ENCODE measurements at regions not wholly inside any gene's neighbourhood (a gene's known extent, or its start where the extent isn't known, plus 50 kb on each side); places are given as distances from the start of the nearest gene placed in this dataset.
A peak's percentile ranks its signal among the peaks of the same experiment; 100 is the strongest.

DNA sequence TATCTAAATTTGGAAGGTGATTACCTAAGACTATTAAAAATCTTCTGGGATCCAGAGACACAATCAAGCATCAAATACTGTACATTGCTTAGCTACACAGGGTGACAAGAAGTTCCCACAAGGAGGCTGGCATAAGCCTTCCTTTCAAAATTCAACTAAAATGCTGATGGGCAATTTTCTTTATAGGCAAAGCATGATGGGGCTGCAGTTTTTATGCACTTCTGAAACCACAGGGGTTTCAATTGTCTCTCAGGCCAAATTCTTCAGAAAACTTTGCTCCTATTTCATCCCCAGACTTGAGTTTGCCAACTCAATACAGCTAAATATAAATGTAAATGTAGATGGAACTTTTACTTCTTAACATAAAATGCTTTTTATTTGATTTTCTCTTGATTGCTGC, 241.6 kb downstream of the ZPLD1 start:
- Histone ChIP-seq H3K9me3 (replicated peaks; ENCODE audit: insufficient read depth, low read length) (no peaks in the 10 kb centered on the region), H3K9ac (ENCODE audit: low read length) (no peak overlapping the region), H3F3A (ENCODE audit: insufficient read depth, low read length) (peaks cover 9% of the 10 kb centered on the region; the same call in 1 of the 2 replicates), H3K4me2 (ENCODE audit: low read depth, low read length) (peak overlapping the region; percentile 43), H2AFZ (ENCODE audit: low read length) (no peak overlapping the region), H4K20me1 (ENCODE audit: insufficient read depth, low read length) (no peaks in the 10 kb centered on the region), H3K9me2 (replicated peaks; ENCODE audit: insufficient read depth, low read length) (no peaks in the 10 kb centered on the region), H3K4me3 (ENCODE audit: low read length) (no peak overlapping the region), H3K27me3 (replicated peaks; ENCODE audit: insufficient read depth, low read length) (no peaks in the 10 kb centered on the region), H3K36me3 (replicated peaks; ENCODE audit: insufficient read depth, low read length) (no peaks in the 10 kb centered on the region), H3K27ac (ENCODE audit: low read length) (no peak overlapping the region), H3K4me1 (ENCODE audit: low read length) (peaks cover 22% of the 10 kb centered on the region), H3K79me2 (ENCODE audit: low read length) (no peaks in the 10 kb centered on the region)
- DNase-seq = peak; percentile 89
- TF ChIP-seq, protein P1, sequence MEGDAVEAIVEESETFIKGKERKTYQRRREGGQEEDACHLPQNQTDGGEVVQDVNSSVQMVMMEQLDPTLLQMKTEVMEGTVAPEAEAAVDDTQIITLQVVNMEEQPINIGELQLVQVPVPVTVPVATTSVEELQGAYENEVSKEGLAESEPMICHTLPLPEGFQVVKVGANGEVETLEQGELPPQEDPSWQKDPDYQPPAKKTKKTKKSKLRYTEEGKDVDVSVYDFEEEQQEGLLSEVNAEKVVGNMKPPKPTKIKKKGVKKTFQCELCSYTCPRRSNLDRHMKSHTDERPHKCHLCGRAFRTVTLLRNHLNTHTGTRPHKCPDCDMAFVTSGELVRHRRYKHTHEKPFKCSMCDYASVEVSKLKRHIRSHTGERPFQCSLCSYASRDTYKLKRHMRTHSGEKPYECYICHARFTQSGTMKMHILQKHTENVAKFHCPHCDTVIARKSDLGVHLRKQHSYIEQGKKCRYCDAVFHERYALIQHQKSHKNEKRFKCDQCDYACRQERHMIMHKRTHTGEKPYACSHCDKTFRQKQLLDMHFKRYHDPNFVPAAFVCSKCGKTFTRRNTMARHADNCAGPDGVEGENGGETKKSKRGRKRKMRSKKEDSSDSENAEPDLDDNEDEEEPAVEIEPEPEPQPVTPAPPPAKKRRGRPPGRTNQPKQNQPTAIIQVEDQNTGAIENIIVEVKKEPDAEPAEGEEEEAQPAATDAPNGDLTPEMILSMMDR (IDR thresholded peaks at IDR 0.05; ENCODE audit: low read length) = 0 out of 2 replicates have a peak, but pooled peaks have one; percentile 6
- TF ChIP-seq EZH2 (optimal IDR thresholded peaks at IDR 0.05; ENCODE audit: low read depth, low read length) = no peak

DNA sequence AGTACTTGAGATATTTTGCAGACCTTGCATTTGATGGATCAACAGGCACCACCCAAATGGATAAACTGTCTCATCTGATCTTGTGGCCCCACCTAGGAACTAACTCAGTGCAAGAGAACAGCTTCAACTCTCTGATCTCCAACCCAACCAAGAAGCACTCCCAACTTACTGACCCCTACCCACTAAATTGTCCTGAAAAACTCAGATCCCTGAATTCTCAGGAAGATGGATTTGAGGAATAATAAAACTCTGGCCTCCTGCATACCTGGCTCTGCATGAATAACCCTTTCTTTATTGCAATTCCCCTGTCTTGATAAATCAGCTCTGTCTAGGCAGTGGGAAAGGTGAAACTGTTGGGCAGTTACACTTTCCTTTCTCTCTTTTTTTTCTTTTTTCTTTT, 247.9 kb downstream of the ZPLD1 start:
- no peak overlapping the region for H3K9ac ChIP-seq (ENCODE audit: low read length)
- no peaks in the 10 kb centered on the region for H4K20me1 ChIP-seq (ENCODE audit: insufficient read depth, low read length)
- H3K79me2 ChIP-seq (ENCODE audit: low read length) = no peaks in the 10 kb centered on the region
- TF ChIP-seq EZH2phosphoT487 (IDR thresholded peaks at IDR 0.05; ENCODE audit: low read length) (no peak), EZH2 (optimal IDR thresholded peaks at IDR 0.05; ENCODE audit: low read depth, low read length) (no peak)
- TF ChIP-seq, protein P1 (IDR thresholded peaks at IDR 0.05; ENCODE audit: low read length) = no peak
- no peaks in the 10 kb centered on the region for H3K4me1 ChIP-seq (ENCODE audit: low read length)
- no peak overlapping the region for H3K27ac ChIP-seq (ENCODE audit: low read length)
- H3K9me2 ChIP-seq (replicated peaks; ENCODE audit: insufficient read depth, low read length) = no peaks in the 10 kb centered on the region
- no peaks in the 10 kb centered on the region for H3F3A ChIP-seq (ENCODE audit: insufficient read depth, low read length)
- H3K27me3 ChIP-seq (replicated peaks; ENCODE audit: insufficient read depth, low read length) = no peaks in the 10 kb centered on the region
- no peaks in the 10 kb centered on the region for H3K36me3 ChIP-seq (replicated peaks; ENCODE audit: insufficient read depth, low read length)
- no peak overlapping the region for H2AFZ ChIP-seq (ENCODE audit: low read length)
- no peak overlapping the region for H3K4me3 ChIP-seq (ENCODE audit: low read length)
- H3K9me3 ChIP-seq (replicated peaks; ENCODE audit: insufficient read depth, low read length) = no peaks in the 10 kb centered on the region
- no peak for DNase-seq
- H3K4me2 ChIP-seq (ENCODE audit: low read depth, low read length) = no peak overlapping the region

DNA sequence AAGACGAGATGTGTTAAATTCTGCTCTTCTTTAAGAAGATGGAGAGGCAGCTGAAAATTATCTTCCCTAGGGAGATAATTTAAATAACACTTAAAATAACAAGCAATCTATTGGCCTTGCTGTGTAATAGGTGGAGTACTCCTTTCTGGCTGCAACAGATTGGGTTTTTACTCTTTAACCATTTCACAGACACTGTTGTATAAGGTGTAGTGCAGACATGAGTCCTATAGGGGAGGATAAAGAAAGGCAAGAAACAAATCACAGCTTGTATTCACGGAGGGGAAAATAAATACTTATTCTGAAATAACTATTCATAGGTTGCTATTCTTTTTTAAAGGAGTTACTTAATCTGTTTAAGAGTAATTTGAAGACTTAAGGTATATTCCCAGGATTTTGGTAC, 252.0 kb downstream of the ZPLD1 start:
- Histone ChIP-seq H2AFZ (ENCODE audit: low read length) (no peak overlapping the region), H3K9me2 (replicated peaks; ENCODE audit: insufficient read depth, low read length) (no peaks in the 10 kb centered on the region), H3K9me3 (replicated peaks; ENCODE audit: insufficient read depth, low read length) (no peaks in the 10 kb centered on the region), H3K79me2 (ENCODE audit: low read length) (no peaks in the 10 kb centered on the region), H4K20me1 (ENCODE audit: insufficient read depth, low read length) (no peaks in the 10 kb centered on the region), H3K36me3 (replicated peaks; ENCODE audit: insufficient read depth, low read length) (no peaks in the 10 kb centered on the region), H3K4me2 (ENCODE audit: low read depth, low read length) (no peak overlapping the region), H3K27ac (ENCODE audit: low read length) (no peak overlapping the region), H3K27me3 (replicated peaks; ENCODE audit: insufficient read depth, low read length) (no peaks in the 10 kb centered on the region), H3F3A (ENCODE audit: insufficient read depth, low read length) (no peaks in the 10 kb centered on the region), H3K4me3 (ENCODE audit: low read length) (no peak overlapping the region), H3K9ac (ENCODE audit: low read length) (no peak overlapping the region), H3K4me1 (ENCODE audit: low read length) (no peaks in the 10 kb centered on the region)
- TF ChIP-seq EZH2 (optimal IDR thresholded peaks at IDR 0.05; ENCODE audit: low read depth, low read length) (no peak), EZH2phosphoT487 (IDR thresholded peaks at IDR 0.05; ENCODE audit: low read length) (no peak)
- TF ChIP-seq, protein P1 (IDR thresholded peaks at IDR 0.05; ENCODE audit: low read length) = no peak
- DNase-seq = no peak

Measured in MM.1S (cell line).